Mesenchymal stem cell (in vitro differentiated cells and primary cell): ENCODE measurements at regions not wholly inside any gene's neighbourhood (a gene's known extent, or its start where the extent isn't known, plus 50 kb on each side); places are given as distances from the start of the nearest gene placed in this dataset.

ENCODE experiments used
- DNase-seq: peaks from one replicate; pipeline ENCODE4 v3.0.0-alpha.2; 2013
- H2AFZ ChIP-seq: one replicate; pipeline ENCODE4 v1.6.1; 2013; ENCODE audit warnings: low read depth, mild to moderate bottlenecking, control low read depth, inconsistent platforms, low read length, moderate library complexity
- H2AK5ac ChIP-seq: 2 replicates; pipeline ENCODE4 v1.6.1; 2013; ENCODE audit warnings: low read length, moderate library complexity, mild to moderate bottlenecking, inconsistent platforms; ENCODE audit not compliant: severe bottlenecking
- H2BK120ac ChIP-seq: one replicate; pipeline ENCODE4 v1.6.1; 2013; ENCODE audit warnings: low read depth, mild to moderate bottlenecking, inconsistent platforms, low read length, moderate library complexity
- H2BK12ac ChIP-seq, 2 experiments: one replicate each; pipeline ENCODE4 v1.6.1; 2013; ENCODE audit warnings: inconsistent platforms in 2 of 2, low read length in 2 of 2, mild to moderate bottlenecking in 2 of 2, moderate library complexity in 2 of 2, control low read depth in 1 of 2
- H2BK15ac ChIP-seq: one replicate; pipeline ENCODE4 v1.6.1; 2013; ENCODE audit warnings: mild to moderate bottlenecking, low read depth, inconsistent platforms; ENCODE audit not compliant: poor library complexity, severe bottlenecking
- H2BK5ac ChIP-seq: 2 replicates; pipeline ENCODE4 v1.6.1; 2013; ENCODE audit warnings: low read depth, mild to moderate bottlenecking, low read length, control low read depth, inconsistent platforms; ENCODE audit not compliant: poor library complexity, severe bottlenecking
- H3K14ac ChIP-seq, 2 experiments: one replicate each; pipeline ENCODE4 v1.6.1; 2013; ENCODE audit warnings: inconsistent platforms in 2 of 2, low read length in 2 of 2, control low read depth in 1 of 2, mild to moderate bottlenecking in 1 of 2, moderate library complexity in 1 of 2
- H3K18ac ChIP-seq, 2 experiments: one replicate each; pipeline ENCODE4 v1.6.1; 2013; ENCODE audit warnings: inconsistent platforms in 2 of 2, low read length in 2 of 2, control low read depth in 1 of 2, low read depth in 1 of 2, mild to moderate bottlenecking in 1 of 2
- H3K23ac ChIP-seq, 2 experiments: one replicate each; pipeline ENCODE4 v1.6.1; 2013; ENCODE audit warnings: inconsistent platforms in 2 of 2, low read length in 2 of 2, mild to moderate bottlenecking in 2 of 2, moderate library complexity in 2 of 2, control low read depth in 1 of 2
- H3K27ac ChIP-seq: 2 replicates; pipeline ENCODE4 v1.5.1; 2013; ENCODE audit warnings: mild to moderate bottlenecking, moderate library complexity, low read length, control low read depth, inconsistent platforms; ENCODE audit not compliant: poor library complexity, severe bottlenecking
- H3K27me3 ChIP-seq, 2 experiments: 2 replicates each; pipeline versions ENCODE4 v1.6.1 to v1.7.0; 2013; ENCODE audit warnings: low read length in 2 of 2, mild to moderate bottlenecking in 2 of 2, moderate library complexity in 2 of 2, control low read depth in 1 of 2, inconsistent platforms in 1 of 2; ENCODE audit not compliant: control insufficient read depth in 1 of 2, insufficient read depth in 1 of 2
- H3K36me3 ChIP-seq, 2 experiments: 2 replicates each; pipeline versions ENCODE4 v1.6.1 to v1.7.0; 2013; ENCODE audit warnings: low read length in 2 of 2, control low read depth in 1 of 2, inconsistent platforms in 1 of 2, low read depth in 1 of 2, mild to moderate bottlenecking in 1 of 2; ENCODE audit not compliant: insufficient read depth in 2 of 2, control insufficient read depth in 1 of 2
- H3K4ac ChIP-seq, 2 experiments: one replicate each; pipeline ENCODE4 v1.6.1; 2013; ENCODE audit warnings: inconsistent platforms in 2 of 2, low read length in 2 of 2, mild to moderate bottlenecking in 2 of 2, moderate library complexity in 2 of 2, control low read depth in 1 of 2, low read depth in 1 of 2
- H3K4me1 ChIP-seq: 2 replicates; pipeline ENCODE4 v1.6.1; 2013; ENCODE audit warnings: low read depth, low read length, control low read depth; ENCODE audit not compliant: control insufficient read depth, insufficient read depth
- H3K4me2 ChIP-seq: 2 replicates; pipeline ENCODE4 v1.6.1; 2013; ENCODE audit warnings: low read length, mild to moderate bottlenecking, inconsistent platforms; ENCODE audit not compliant: poor library complexity, severe bottlenecking
- H3K4me3 ChIP-seq, 2 experiments: 2 replicates each; pipeline versions ENCODE4 v1.5.1 to v1.7.0; 2013; ENCODE audit warnings: low read length in 2 of 2, mild to moderate bottlenecking in 2 of 2, control low read depth in 1 of 2, low read depth in 1 of 2; ENCODE audit not compliant: insufficient read depth in 1 of 2
- H3K79me1 ChIP-seq: replicated peaks from 2 replicates; pipeline ENCODE4 v1.6.1; 2013; ENCODE audit warnings: mild to moderate bottlenecking, control low read depth, low read length, inconsistent platforms; ENCODE audit not compliant: poor library complexity, severe bottlenecking
- H3K9ac ChIP-seq: 2 replicates; pipeline ENCODE4 v1.7.0; 2013; ENCODE audit warnings: mild to moderate bottlenecking, low read length, moderate library complexity
- H3K9me3 ChIP-seq: 2 replicates; pipeline ENCODE4 v1.7.0; 2013; ENCODE audit warnings: mild to moderate bottlenecking, low read length; ENCODE audit not compliant: control insufficient read depth
- H4K8ac ChIP-seq: one replicate; pipeline ENCODE4 v1.6.1; 2013; ENCODE audit warnings: inconsistent platforms, mild to moderate bottlenecking, low read length, moderate library complexity
- H4K91ac ChIP-seq: one replicate; pipeline ENCODE4 v1.6.1; 2013; ENCODE audit warnings: mild to moderate bottlenecking, low read length, inconsistent platforms
- WGBS: methylation state at CpG from one replicate; pipeline ENCODE4 v1.1.7; 2013; ENCODE audit warnings: mixed read lengths; 5-methylcytosine and 5-hydroxymethylcytosine counted together

DNA sequence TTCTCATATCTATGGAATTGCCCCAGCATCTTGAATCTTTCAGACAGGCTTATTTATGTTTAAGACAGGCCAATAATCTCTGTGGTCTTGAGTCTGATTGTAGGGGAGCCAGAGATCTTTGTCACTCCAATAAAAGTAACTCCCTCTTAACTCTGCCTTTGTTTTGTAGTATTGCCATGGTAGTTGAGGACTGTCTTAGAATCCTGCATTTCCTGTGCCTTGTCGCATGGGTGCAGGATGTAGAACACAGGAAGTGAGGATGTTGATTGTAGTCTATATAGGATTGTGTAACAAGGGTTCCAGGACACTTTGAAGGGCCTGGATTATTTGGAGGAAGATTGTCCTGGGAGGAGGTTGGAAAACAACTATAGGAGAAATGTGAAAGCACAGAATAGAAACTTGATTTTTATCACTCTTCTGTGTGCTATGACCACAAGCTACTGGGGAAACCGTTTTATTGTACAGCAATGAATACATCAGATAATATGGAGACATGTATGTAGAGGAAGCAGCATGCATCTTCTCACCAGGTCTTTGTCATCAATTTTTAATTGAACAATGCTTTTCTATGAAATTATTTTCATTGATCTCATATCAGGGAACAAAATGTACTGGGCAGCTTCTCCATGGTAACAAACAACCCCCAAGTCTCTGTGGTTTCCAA is 411.7 kb downstream of the FGF9 start:
- H3K9me3 ChIP-seq, result no peaks in the 10 kb centered on the region

DNA sequence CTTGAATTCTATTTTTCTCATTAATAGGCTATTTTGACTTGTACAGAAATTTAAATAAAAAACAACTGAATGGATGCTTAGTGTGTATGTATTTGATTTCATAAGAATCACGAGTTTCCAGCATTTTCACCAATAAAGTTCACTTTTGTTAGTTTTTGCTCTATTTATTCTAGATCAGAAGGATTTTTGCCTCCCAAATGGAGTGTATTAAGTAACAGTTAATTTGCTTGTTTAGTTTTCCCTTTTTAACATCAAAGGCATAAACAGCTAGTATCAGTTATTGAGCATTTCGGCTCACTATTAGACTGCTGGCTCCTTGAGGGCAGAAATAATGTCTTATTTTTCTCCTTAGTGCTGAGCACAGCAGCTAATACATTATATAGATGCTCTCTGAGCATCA is 414.1 kb downstream of the FGF9 start:
- H3K9me3 ChIP-seq, result no peaks in the 10 kb centered on the region
- H3K14ac ChIP-seq, result no peak overlapping the region
- H2BK120ac ChIP-seq, result no peak overlapping the region
- DNase-seq, result no peak
- H3K4me2 ChIP-seq, result no peak overlapping the region
- no peak overlapping the region for H3K4ac ChIP-seq
- no peak overlapping the region for H3K4me3 ChIP-seq
- H2AFZ ChIP-seq, result no peak overlapping the region
- no peak overlapping the region for H3K18ac ChIP-seq
- no peak overlapping the region for H4K8ac ChIP-seq
- no CpG with 5 or more reads among the region's 2 CpGs for WGBS
- peaks cover 5% of the 10 kb centered on the region for H3K79me1 ChIP-seq
- H3K23ac ChIP-seq, result no peak overlapping the region
- H4K91ac ChIP-seq, result no peak overlapping the region
- no peak overlapping the region for H3K27ac ChIP-seq
- no peak overlapping the region for H2BK5ac ChIP-seq
- peaks cover 0 to 2% of the 10 kb centered on the region in 2 experiments for H3K36me3 ChIP-seq
- H2BK15ac ChIP-seq, result no peak overlapping the region
- H3K9ac ChIP-seq, result no peak overlapping the region
- H2AK5ac ChIP-seq, result no peak overlapping the region
- peaks cover 1% of the 10 kb centered on the region for H3K4me1 ChIP-seq
- no peaks in the 10 kb centered on the region for H3K27me3 ChIP-seq
- no peak overlapping the region for H2BK12ac ChIP-seq

More for the DNA sequence above, 411.7 kb downstream of the FGF9 start:
- 19% methylated on average over 1 of the region's 2 CpGs for WGBS
- Histone ChIP-seq H2BK15ac (no peak overlapping the region), H2AFZ (no peak overlapping the region), H3K27ac (no peak overlapping the region), H2BK5ac (no peak overlapping the region), H3K23ac (no peak overlapping the region), H4K8ac (no peak overlapping the region), H4K91ac (no peak overlapping the region), H3K4me1 (peaks cover 1% of the 10 kb centered on the region), H3K9ac (no peak overlapping the region), H3K79me1 (peaks cover 5% of the 10 kb centered on the region), H3K4ac (no peak overlapping the region), H2BK120ac (no peak overlapping the region), H3K27me3 (no peaks in the 10 kb centered on the region), H3K4me3 (no peak overlapping the region), H3K18ac (no peak overlapping the region), H3K14ac (no peak overlapping the region), H3K36me3 (peaks cover 0 to 2% of the 10 kb centered on the region in 2 experiments), H2AK5ac (no peak overlapping the region), H3K4me2 (no peak overlapping the region), H2BK12ac (no peak overlapping the region)
- no peak for DNase-seq

DNA sequence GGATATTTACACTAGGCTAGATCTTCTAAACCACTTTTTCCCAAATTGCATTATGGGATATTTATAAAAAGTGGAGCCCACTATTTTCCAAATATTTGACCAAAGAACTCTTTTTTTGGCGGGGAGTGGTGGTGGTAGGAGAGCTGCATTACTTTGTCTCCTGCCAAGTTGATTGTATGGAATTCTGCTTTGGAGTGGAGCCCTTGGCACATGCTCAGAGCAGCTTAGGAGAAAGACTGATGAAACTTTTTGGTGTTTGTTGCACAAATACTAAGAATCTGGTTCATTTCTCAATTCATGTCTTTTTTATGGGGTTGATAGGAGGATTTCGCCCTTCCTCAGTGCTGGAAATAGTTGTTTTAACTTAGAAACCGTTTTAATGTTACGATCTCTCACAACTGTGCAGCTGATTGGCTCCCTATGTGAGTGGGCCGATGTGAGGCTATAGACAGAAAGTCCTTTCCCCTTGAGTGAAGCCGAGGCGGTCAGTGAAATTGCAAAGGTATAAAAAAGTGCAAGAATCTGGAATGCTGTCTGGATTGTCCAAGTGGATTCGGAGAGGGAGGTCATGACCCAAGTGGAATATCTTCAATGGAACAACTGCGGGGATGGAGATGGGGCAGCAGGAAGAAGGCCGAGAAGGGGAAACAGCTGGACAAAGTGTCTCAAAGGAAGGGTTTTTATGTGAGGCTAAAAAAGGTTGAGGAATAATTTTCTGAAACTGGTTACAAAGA is 415.9 kb downstream of the FGF9 start:
- Histone ChIP-seq H3K4ac (no peak overlapping the region), H3K36me3 (no peaks in the 10 kb centered on the region), H3K4me3 (no peak overlapping the region), H3K27me3 (no peaks in the 10 kb centered on the region), H3K9ac (no peak overlapping the region), H4K91ac (no peak overlapping the region), H3K27ac (no peak overlapping the region), H2BK120ac (no peak overlapping the region), H3K14ac (no peak overlapping the region), H3K9me3 (no peaks in the 10 kb centered on the region), H2BK12ac (no peak overlapping the region), H2AFZ (no peak overlapping the region), H3K79me1 (peaks cover 5% of the 10 kb centered on the region), H3K4me1 (peaks cover 4% of the 10 kb centered on the region), H2AK5ac (no peak overlapping the region), H3K4me2 (no peak overlapping the region), H2BK15ac (no peak overlapping the region), H2BK5ac (no peak overlapping the region), H3K18ac (no peak overlapping the region), H3K23ac (no peak overlapping the region), H4K8ac (no peak overlapping the region)
- DNase-seq, result no peak
- WGBS, result 80% methylated on average over 10 of the region's 10 CpGs

DNA sequence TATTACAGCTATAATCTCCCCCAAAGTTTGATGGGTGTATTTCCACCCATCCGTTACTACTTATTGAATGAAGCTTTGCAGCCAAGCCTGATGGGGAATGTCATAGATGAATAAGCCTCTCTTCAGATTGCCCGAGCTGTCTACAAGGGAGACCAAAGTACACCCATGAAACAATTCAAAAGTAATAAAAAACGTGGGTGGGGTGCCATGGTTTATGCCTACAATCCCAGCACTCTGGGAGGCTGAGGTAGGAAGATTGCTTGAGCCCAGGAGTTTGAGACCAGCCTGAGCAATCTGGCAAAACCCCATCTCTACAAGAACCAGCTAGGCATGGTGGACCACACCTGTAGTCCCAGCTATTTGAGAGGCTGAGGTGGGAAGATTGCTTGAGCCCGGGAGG is 419.2 kb downstream of the FGF9 start:
- H2AFZ ChIP-seq, result no peak overlapping the region
- no peak overlapping the region for H3K18ac ChIP-seq
- H3K4me3 ChIP-seq, result no peak overlapping the region
- H3K14ac ChIP-seq, result no peak overlapping the region
- no peak overlapping the region for H2BK15ac ChIP-seq
- H2BK120ac ChIP-seq, result no peak overlapping the region
- H3K9me3 ChIP-seq, result peaks cover 2% of the 10 kb centered on the region
- H3K36me3 ChIP-seq, result no peaks in the 10 kb centered on the region
- no peak overlapping the region for H3K9ac ChIP-seq
- H3K27ac ChIP-seq, result no peak overlapping the region
- H2AK5ac ChIP-seq, result no peak overlapping the region
- H3K4ac ChIP-seq, result no peak overlapping the region
- no peak overlapping the region for H4K8ac ChIP-seq
- no peak overlapping the region for H3K4me2 ChIP-seq
- no peaks in the 10 kb centered on the region for H3K27me3 ChIP-seq
- no peak overlapping the region for H2BK5ac ChIP-seq
- no peak for DNase-seq
- WGBS, result 70% methylated on average over 4 of the region's 4 CpGs
- H2BK12ac ChIP-seq, result no peak overlapping the region
- peaks cover 6% of the 10 kb centered on the region for H3K4me1 ChIP-seq
- H4K91ac ChIP-seq, result no peak overlapping the region
- H3K79me1 ChIP-seq, result peaks cover 6% of the 10 kb centered on the region
- no peak overlapping the region for H3K23ac ChIP-seq
